Keratinocyte (primary cell): ENCODE measurements at regions not wholly inside any gene's neighbourhood (a gene's known extent, or its start where the extent isn't known, plus 50 kb on each side); places are given as distances from the start of the nearest gene placed in this dataset.

Source experiments
- DNase-seq: peaks from one replicate; pipeline ENCODE4 v3.0.0-alpha.2; 2011; ENCODE audit warnings: low read depth, missing footprints, low spot score
- FAIRE-seq: peaks from 2 replicates; lab custom pipeline; 2011; peaks lifted over from hg19 to GRCh38; lab: Jason Lieb, UNC
- H2AFZ ChIP-seq: 2 replicates; pipeline ENCODE4 v1.6.0; 2012; ENCODE audit warnings: low read length, control low read depth, inconsistent platforms; ENCODE audit not compliant: control insufficient read depth
- H3K27ac ChIP-seq: 2 replicates; pipeline ENCODE4 v1.5.1; 2011; ENCODE audit warnings: low read length; ENCODE audit not compliant: control insufficient read depth, insufficient read depth
- H3K27me3 ChIP-seq: 3 replicates; pipeline ENCODE4 v1.6.0; 2011; ENCODE audit warnings: low read length; ENCODE audit not compliant: control insufficient read depth, insufficient read depth; ENCODE audit errors: extremely low read depth
- H3K36me3 ChIP-seq, 2 experiments: 2 replicates in 1 of 2; 3 replicates in 1 of 2; pipeline ENCODE4 v1.5.1; 2011; ENCODE audit warnings: low read length in 2 of 2, mild to moderate bottlenecking in 1 of 2; ENCODE audit not compliant: control insufficient read depth in 2 of 2, insufficient read depth in 2 of 2; ENCODE audit errors: extremely low read depth in 1 of 2
- H3K4me1 ChIP-seq: 3 replicates; pipeline ENCODE4 v1.5.1; 2011; ENCODE audit warnings: low read length; ENCODE audit not compliant: control insufficient read depth, insufficient read depth; ENCODE audit errors: extremely low read depth
- H3K4me2 ChIP-seq: 3 replicates; pipeline ENCODE4 v1.6.0; 2011; ENCODE audit warnings: low read depth, low read length; ENCODE audit not compliant: control insufficient read depth, insufficient read depth; ENCODE audit errors: extremely low read depth
- H3K4me3 ChIP-seq, 3 experiments: fragments of 200-600 bp in 1 of 3; sonication (generic) in 1 of 3; 2 replicates in 2 of 3; 3 replicates in 1 of 3; pipeline ENCODE4 v1.5.1; 2011 to 2016; ENCODE audit warnings: low read length in 3 of 3, mild to moderate bottlenecking in 3 of 3, control low read depth in 2 of 3, inconsistent platforms in 1 of 3, low read depth in 1 of 3, mixed read lengths in 1 of 3, mixed run types in 1 of 3, moderate library complexity in 1 of 3; ENCODE audit not compliant: control insufficient read depth in 2 of 3, insufficient read depth in 2 of 3; ENCODE audit errors: extremely low read depth in 1 of 3
- H3K79me2 ChIP-seq: 2 replicates; pipeline ENCODE4 v1.6.0; 2012; ENCODE audit warnings: low read length; ENCODE audit not compliant: control insufficient read depth, insufficient read depth
- H3K9ac ChIP-seq: 3 replicates; pipeline ENCODE4 v1.6.0; 2011; ENCODE audit warnings: low read length; ENCODE audit not compliant: control insufficient read depth, insufficient read depth; ENCODE audit errors: extremely low read depth
- H3K9me1 ChIP-seq: 3 replicates; pipeline ENCODE4 v1.6.0; 2011; ENCODE audit warnings: low read length; ENCODE audit not compliant: control insufficient read depth, insufficient read depth; ENCODE audit errors: extremely low read depth
- H3K9me3 ChIP-seq: 2 replicates; pipeline ENCODE4 v1.5.1; 2012; ENCODE audit warnings: low read depth, low read length; ENCODE audit not compliant: control insufficient read depth
- H4K20me1 ChIP-seq: 3 replicates; pipeline ENCODE4 v1.6.0; 2011; ENCODE audit warnings: low read length; ENCODE audit not compliant: control insufficient read depth, insufficient read depth; ENCODE audit errors: extremely low read depth
- EZH2 ChIP-seq: IDR thresholded peaks from one replicate; pipeline ENCODE4 v1.6.1; 2012; ENCODE audit warnings: inconsistent platforms, mild to moderate bottlenecking, low read length, moderate library complexity
- dilution Hi-C: fragments of 300-500 bp; cut with MboI; formaldehyde crosslinking; loops from one replicate; pipeline ENCODE4 v1.7.0; 2020; ENCODE audit warnings: low sequenced_read_pairs; ENCODE audit not compliant: extremely low pct_ligation_motif_present
- TF ChIP-seq, protein P1 (sequence below), 3 experiments: IDR thresholded peaks in 1 of 3; conservative IDR thresholded peaks in 1 of 3; optimal IDR thresholded peaks in 1 of 3; 2 replicates in 2 of 3; 3 replicates in 1 of 3; pipeline versions ENCODE3 to v1.5.1; 2011; ENCODE audit warnings: low read length in 3 of 3, mild to moderate bottlenecking in 3 of 3, moderate library complexity in 2 of 3, control low read depth in 1 of 3, inconsistent platforms in 1 of 3; ENCODE audit not compliant: insufficient read depth in 2 of 3; ENCODE audit errors: extremely low read depth in 1 of 3

DNA sequence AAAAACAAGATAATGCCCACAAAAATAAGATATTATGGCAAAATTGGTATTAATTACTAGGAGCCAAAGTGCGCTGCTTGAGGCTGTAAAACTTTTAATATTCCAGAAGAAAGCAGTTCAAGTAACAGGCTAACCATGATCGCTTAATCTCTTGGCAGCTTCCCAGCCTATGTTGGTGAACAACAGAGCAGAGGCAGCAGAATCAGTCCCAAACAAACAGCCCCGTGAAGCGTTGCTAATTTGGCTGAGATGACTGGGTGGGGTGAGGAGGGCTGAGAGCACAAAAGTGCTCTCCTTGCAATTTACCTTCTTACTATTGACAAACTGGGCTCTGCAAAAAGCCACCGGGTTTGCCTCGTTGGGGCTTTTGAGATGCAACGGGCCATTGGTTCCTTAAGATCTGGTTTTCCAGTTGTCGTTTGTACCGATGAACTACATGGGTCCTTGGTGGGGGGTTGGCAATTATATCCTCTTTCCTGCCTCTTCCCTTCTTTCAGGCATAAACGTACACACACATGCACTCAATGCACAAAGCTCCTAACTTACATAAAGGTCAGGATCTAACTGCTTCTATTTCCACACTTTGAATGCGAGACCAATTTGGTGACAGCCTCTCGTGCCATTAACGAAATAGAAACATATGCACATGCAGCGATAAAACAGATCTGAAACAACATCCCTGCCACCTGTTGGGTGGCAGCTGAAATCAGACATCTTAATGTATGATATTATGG, 407.6 kb upstream of the CADM1 start:
- no peak overlapping the region for H3K9ac ChIP-seq
- H4K20me1 ChIP-seq: no peaks in the 10 kb centered on the region
- peaks cover 3% of the 10 kb centered on the region for H3K27me3 ChIP-seq
- no peaks in the 10 kb centered on the region for H3K36me3 ChIP-seq
- no peak for TF ChIP-seq EZH2
- TF ChIP-seq, protein P1, sequence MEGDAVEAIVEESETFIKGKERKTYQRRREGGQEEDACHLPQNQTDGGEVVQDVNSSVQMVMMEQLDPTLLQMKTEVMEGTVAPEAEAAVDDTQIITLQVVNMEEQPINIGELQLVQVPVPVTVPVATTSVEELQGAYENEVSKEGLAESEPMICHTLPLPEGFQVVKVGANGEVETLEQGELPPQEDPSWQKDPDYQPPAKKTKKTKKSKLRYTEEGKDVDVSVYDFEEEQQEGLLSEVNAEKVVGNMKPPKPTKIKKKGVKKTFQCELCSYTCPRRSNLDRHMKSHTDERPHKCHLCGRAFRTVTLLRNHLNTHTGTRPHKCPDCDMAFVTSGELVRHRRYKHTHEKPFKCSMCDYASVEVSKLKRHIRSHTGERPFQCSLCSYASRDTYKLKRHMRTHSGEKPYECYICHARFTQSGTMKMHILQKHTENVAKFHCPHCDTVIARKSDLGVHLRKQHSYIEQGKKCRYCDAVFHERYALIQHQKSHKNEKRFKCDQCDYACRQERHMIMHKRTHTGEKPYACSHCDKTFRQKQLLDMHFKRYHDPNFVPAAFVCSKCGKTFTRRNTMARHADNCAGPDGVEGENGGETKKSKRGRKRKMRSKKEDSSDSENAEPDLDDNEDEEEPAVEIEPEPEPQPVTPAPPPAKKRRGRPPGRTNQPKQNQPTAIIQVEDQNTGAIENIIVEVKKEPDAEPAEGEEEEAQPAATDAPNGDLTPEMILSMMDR (optimal IDR thresholded peaks at IDR 0.05 in 1 of 3, IDR thresholded peaks at IDR 0.05 in 1 of 3, conservative IDR thresholded peaks at IDR 0.05 in 1 of 3; ENCODE audit: extremely low read depth in 1 of 3, insufficient read depth in 2 of 3, low read length in 3 of 3): no peak
- FAIRE-seq (no peak), DNase-seq (no peak)
- H3K27ac ChIP-seq: no peak overlapping the region
- no peaks in the 10 kb centered on the region for H3K9me1 ChIP-seq
- H3K4me3 ChIP-seq: no peak overlapping the region
- dilution Hi-C loops: no loop called here
- no peaks in the 10 kb centered on the region for H3K79me2 ChIP-seq
- no peak overlapping the region for H2AFZ ChIP-seq
- no peaks in the 10 kb centered on the region for H3K9me3 ChIP-seq
- H3K4me2 ChIP-seq: no peak overlapping the region
- H3K4me1 ChIP-seq: no peaks in the 10 kb centered on the region

DNA sequence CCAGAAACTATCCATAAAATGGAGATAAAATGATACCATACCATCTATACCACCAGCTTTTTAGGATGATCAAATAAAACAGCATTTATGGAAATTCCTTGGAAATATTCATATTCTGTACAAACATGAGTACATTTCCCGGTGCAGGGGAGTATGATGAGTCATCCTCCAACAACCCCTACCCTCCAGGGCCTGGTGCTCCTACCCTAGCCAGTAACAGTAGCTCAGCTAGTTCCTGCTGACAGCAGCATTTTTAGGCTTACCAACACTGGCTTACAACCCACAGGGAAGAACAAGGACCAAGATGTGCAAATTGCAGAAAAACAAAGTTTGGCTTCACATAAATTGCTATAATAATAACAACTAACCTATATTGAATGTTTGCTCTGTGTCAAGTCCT, 406.2 kb upstream of the CADM1 start:
- no peak for FAIRE-seq
- Histone ChIP-seq H4K20me1 (no peaks in the 10 kb centered on the region), H3K9ac (no peak overlapping the region), H3K4me2 (no peak overlapping the region), H3K4me3 (no peak overlapping the region), H3K27me3 (peaks cover 4% of the 10 kb centered on the region), H3K9me1 (no peaks in the 10 kb centered on the region), H3K79me2 (no peaks in the 10 kb centered on the region), H3K27ac (no peak overlapping the region), H2AFZ (no peak overlapping the region), H3K9me3 (no peaks in the 10 kb centered on the region), H3K4me1 (no peaks in the 10 kb centered on the region), H3K36me3 (no peaks in the 10 kb centered on the region)
- dilution Hi-C loops: no loop called here
- DNase-seq: no peak
- TF ChIP-seq, protein P1 (optimal IDR thresholded peaks at IDR 0.05 in 1 of 3, IDR thresholded peaks at IDR 0.05 in 1 of 3, conservative IDR thresholded peaks at IDR 0.05 in 1 of 3; ENCODE audit: extremely low read depth in 1 of 3, insufficient read depth in 2 of 3, low read length in 3 of 3): no peak
- no peak for TF ChIP-seq EZH2
